Glutamatergic neuron (in vitro differentiated cells): ENCODE measurements at regions not wholly inside any gene's neighbourhood (a gene's known extent, or its start where the extent isn't known, plus 50 kb on each side); places are given as distances from the start of the nearest gene placed in this dataset.

Experiments
- DNase-seq: peaks from one replicate; pipeline ENCODE4 v3.0.0; 2022
- H3K27ac Mint-ChIP-seq: one replicate; pipeline ENCODE4 v1.8.0; 2020; ENCODE audit warnings: mild to moderate bottlenecking, mixed read lengths, inconsistent platforms; ENCODE audit not compliant: unreplicated experiment
- H3K27me3 Mint-ChIP-seq: one replicate; pipeline ENCODE4 v1.8.0; 2020; ENCODE audit warnings: mild to moderate bottlenecking, moderate library complexity, mixed read lengths, inconsistent platforms; ENCODE audit not compliant: unreplicated experiment
- H3K36me3 Mint-ChIP-seq: one replicate; pipeline ENCODE4 v1.8.0; 2020; ENCODE audit warnings: mild to moderate bottlenecking, mixed read lengths, inconsistent platforms; ENCODE audit not compliant: unreplicated experiment
- H3K4me1 Mint-ChIP-seq: one replicate; pipeline ENCODE4 v1.8.0; 2020; ENCODE audit warnings: mild to moderate bottlenecking, low read depth, mixed read lengths, inconsistent platforms; ENCODE audit not compliant: unreplicated experiment
- H3K4me3 Mint-ChIP-seq: one replicate; pipeline ENCODE4 v1.8.0; 2020; ENCODE audit warnings: mild to moderate bottlenecking, mixed read lengths, inconsistent platforms; ENCODE audit not compliant: unreplicated experiment
- H3K9me3 Mint-ChIP-seq: one replicate; pipeline ENCODE4 v1.8.0; 2020; ENCODE audit warnings: mild to moderate bottlenecking, moderate library complexity, mixed read lengths, inconsistent platforms; ENCODE audit not compliant: unreplicated experiment
- CTCF ChIP-seq: fragments of 200-600 bp; sonication (generic); IDR thresholded peaks from one replicate; pipeline ENCODE4 v1.5.0; 2021; ENCODE audit not compliant: partially characterized antibody, unreplicated experiment

GRCh38 chr22:47394504-47395440 is 632.3 kb downstream of the TBC1D22A start:
- H3K27ac Mint-ChIP-seq, result no peak overlapping the region
- H3K9me3 Mint-ChIP-seq, result peaks cover 16% of the 10 kb centered on the region
- H3K4me3 Mint-ChIP-seq, result no peak overlapping the region

GRCh38 chr22:47393191-47393590 is 630.7 kb downstream of the TBC1D22A start:
- H3K4me3 Mint-ChIP-seq, result no peak overlapping the region
- peaks cover 6% of the 10 kb centered on the region for H3K27me3 Mint-ChIP-seq
- no peak for DNase-seq
- no peak for TF ChIP-seq CTCF
- H3K27ac Mint-ChIP-seq, result no peak overlapping the region
- no peaks in the 10 kb centered on the region for H3K4me1 Mint-ChIP-seq
- H3K36me3 Mint-ChIP-seq, result peaks cover 4% of the 10 kb centered on the region
- peaks cover 16% of the 10 kb centered on the region for H3K9me3 Mint-ChIP-seq

More at GRCh38 chr22:47394504-47395440, 632.3 kb downstream of the TBC1D22A start:
- no peaks in the 10 kb centered on the region for H3K4me1 Mint-ChIP-seq
- no peak for DNase-seq
- H3K27me3 Mint-ChIP-seq, result peaks cover 6% of the 10 kb centered on the region
- peaks cover 4% of the 10 kb centered on the region for H3K36me3 Mint-ChIP-seq
- no peak for TF ChIP-seq CTCF

- H3K9me3 Mint-ChIP-seq, result peaks cover 16% of the 10 kb centered on the region
- H3K27ac Mint-ChIP-seq, result no peak overlapping the region
- TF ChIP-seq CTCF, result no peak
- H3K27me3 Mint-ChIP-seq, result peaks cover 4% of the 10 kb centered on the region
- no peaks in the 10 kb centered on the region for H3K4me1 Mint-ChIP-seq
- no peak overlapping the region for H3K4me3 Mint-ChIP-seq
- peaks cover 4% of the 10 kb centered on the region for H3K36me3 Mint-ChIP-seq
- no peak for DNase-seq
These were observed 630.3 kb downstream of the TBC1D22A start for GRCh38 chr22:47392729-47393128.

- no peaks in the 10 kb centered on the region for H3K4me1 Mint-ChIP-seq
- peaks cover 14% of the 10 kb centered on the region for H3K9me3 Mint-ChIP-seq
- no peak for TF ChIP-seq CTCF
- DNase-seq, result no peak
- H3K36me3 Mint-ChIP-seq, result peaks cover 4% of the 10 kb centered on the region
- no peak overlapping the region for H3K27ac Mint-ChIP-seq
- no peaks in the 10 kb centered on the region for H3K27me3 Mint-ChIP-seq
- no peak overlapping the region for H3K4me3 Mint-ChIP-seq
These were observed 629.6 kb downstream of the TBC1D22A start for GRCh38 chr22:47392054-47392347.
